Skeletal muscle satellite cell (primary cell): ENCODE measurements at regions not wholly inside any gene's neighbourhood (a gene's known extent, or its start where the extent isn't known, plus 50 kb on each side); places are given as distances from the start of the nearest gene placed in this dataset.

Source experiments
- H3K27me3 ChIP-seq: 2 replicates; pipeline ENCODE4 v1.7.0; 2013; ENCODE audit warnings: low read length; ENCODE audit not compliant: control insufficient read depth, insufficient read depth
- H3K36me3 ChIP-seq: 2 replicates; pipeline ENCODE4 v1.7.0; 2013; ENCODE audit warnings: mild to moderate bottlenecking, control low read depth, low read length; ENCODE audit not compliant: insufficient read depth
- H3K4me1 ChIP-seq: 2 replicates; pipeline ENCODE4 v1.7.0; 2013; ENCODE audit warnings: low read length; ENCODE audit not compliant: control insufficient read depth, insufficient read depth
- H3K4me2 ChIP-seq: 2 replicates; pipeline ENCODE4 v1.7.0; 2013; ENCODE audit warnings: mild to moderate bottlenecking, low read length
- H3K4me3 ChIP-seq: 2 replicates; pipeline ENCODE4 v1.7.0; 2013; ENCODE audit warnings: low read length
- H3K9ac ChIP-seq: 2 replicates; pipeline ENCODE4 v1.7.0; 2013; ENCODE audit warnings: mild to moderate bottlenecking, low read depth, low read length, moderate library complexity
- H3K9me3 ChIP-seq: replicated peaks from 2 replicates; pipeline ENCODE4 v1.7.0; 2013; ENCODE audit warnings: mild to moderate bottlenecking, control low read depth, low read length

DNA sequence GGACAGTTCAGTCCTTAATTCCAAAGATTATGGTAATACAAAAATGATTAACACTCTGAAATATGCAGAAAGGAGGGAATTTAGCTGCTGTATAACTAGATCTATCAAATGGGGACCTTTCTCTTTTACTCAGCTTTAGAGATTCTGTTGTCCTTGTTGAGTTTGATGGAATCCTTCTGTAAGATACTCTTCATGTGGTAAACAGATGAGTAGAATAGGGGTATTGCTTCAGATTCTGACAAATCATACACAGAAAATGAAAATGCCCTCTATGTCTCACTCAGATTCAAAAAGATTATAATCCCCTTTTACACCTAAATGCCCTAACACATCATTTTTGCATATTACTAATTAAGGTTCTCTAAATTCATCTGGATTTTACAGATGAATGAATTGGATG lies 50.7 kb downstream of the ARHGAP35 start:
- H3K4me3 ChIP-seq: no peak overlapping the region
- H3K9me3 ChIP-seq: no peaks in the 10 kb centered on the region
- H3K36me3 ChIP-seq: no peaks in the 10 kb centered on the region
- peaks cover 34% of the 10 kb centered on the region for H3K4me1 ChIP-seq
- H3K4me2 ChIP-seq: no peak overlapping the region
- no peaks in the 10 kb centered on the region for H3K27me3 ChIP-seq
- H3K9ac ChIP-seq: no peak overlapping the region

DNA sequence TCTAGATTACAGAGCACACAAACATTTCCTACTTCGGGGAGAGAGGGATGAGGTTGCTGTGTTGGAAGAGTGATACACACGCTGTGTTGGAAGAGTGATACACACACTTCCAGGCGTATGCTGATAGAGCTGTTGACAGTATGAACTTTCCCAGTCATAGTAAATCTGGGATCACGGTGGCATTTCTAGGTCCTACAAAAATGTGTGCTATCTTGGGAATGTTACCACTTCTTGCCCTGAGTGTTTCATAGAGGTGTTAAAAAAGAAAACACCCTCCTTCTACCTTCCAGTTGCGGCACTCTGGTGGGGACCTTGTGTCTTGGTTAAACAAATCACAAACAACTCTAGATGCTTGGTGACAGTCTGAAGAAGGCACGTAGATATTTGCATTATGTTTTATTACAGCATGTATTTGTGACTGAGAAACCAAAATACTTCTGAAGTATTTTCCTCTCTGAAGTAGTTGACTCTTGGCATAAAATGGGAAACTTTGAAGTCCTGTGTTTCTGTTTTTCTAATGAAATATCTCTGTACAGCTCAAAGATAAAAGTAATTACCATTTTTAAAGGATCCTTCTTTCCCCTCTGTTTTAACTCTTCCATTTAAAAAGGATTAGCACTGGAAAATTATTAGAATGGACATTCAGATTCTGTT lies 52.5 kb downstream of the ARHGAP35 start:
- no peaks in the 10 kb centered on the region for H3K27me3 ChIP-seq
- H3K4me2 ChIP-seq: peak overlapping the region; percentile 64
- peak overlapping the region; percentile 44 for H3K9ac ChIP-seq
- peaks cover 34% of the 10 kb centered on the region for H3K4me1 ChIP-seq
- no peaks in the 10 kb centered on the region for H3K9me3 ChIP-seq
- peak overlapping the region; percentile 35 for H3K4me3 ChIP-seq
- H3K36me3 ChIP-seq: no peaks in the 10 kb centered on the region

DNA sequence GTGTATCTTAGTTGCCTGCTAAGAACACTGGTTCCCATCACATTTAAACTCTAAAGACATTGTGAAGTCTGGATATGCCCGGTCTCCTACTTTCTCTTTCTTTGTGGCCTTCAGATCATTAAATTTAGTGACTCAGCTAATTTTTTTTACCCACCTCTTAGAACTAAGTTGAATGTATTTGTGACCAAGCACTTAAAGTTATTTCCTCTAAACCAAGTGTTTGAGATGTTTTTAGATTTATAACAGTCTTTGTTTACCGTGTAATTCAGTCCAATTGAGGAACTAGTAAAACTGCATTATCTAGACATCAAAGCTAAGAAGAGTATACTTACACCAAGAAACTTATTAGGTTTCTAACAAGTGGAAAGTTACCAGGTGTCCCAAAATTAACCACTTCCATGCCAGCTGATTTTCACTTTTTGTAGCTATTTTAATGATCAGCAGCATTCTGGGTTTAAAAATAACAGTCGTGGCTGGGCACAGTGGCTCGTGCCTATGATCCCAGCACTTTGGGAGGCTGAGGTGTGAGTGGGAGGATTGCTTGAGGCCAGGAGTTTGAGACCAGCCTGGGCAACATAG lies 53.1 kb downstream of the ARHGAP35 start:
- Histone ChIP-seq H3K9ac (peak overlapping the region; percentile 44), H3K4me1 (peaks cover 36% of the 10 kb centered on the region), H3K9me3 (no peaks in the 10 kb centered on the region), H3K36me3 (peaks cover 6% of the 10 kb centered on the region), H3K27me3 (no peaks in the 10 kb centered on the region), H3K4me3 (peak overlapping the region; percentile 35), H3K4me2 (peak overlapping the region; percentile 64)

DNA sequence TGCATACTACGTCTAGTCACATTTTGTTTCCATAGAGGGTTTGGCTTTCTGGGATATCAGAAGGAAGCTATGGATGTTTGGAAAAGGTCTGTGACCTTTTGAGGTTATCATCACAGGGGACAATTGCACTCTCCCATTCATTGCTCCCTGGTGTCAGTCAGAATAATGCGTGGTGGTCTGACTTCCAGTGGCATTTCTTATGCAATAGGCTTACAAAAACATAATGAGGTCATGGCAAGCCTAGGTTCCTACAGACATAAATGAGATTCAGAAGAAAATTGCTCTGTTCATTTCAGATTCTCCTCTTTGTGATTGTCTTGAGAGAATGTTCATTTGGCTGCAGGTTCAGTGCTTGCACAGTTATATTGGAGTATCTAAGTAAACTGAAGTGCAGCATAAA lies 54.6 kb downstream of the ARHGAP35 start:
- no peaks in the 10 kb centered on the region for H3K9me3 ChIP-seq
- no peak overlapping the region for H3K4me2 ChIP-seq
- no peak overlapping the region for H3K4me3 ChIP-seq
- H3K4me1 ChIP-seq: peaks cover 44% of the 10 kb centered on the region
- peaks cover 20% of the 10 kb centered on the region for H3K36me3 ChIP-seq
- H3K9ac ChIP-seq: no peak overlapping the region
- H3K27me3 ChIP-seq: no peaks in the 10 kb centered on the region

DNA sequence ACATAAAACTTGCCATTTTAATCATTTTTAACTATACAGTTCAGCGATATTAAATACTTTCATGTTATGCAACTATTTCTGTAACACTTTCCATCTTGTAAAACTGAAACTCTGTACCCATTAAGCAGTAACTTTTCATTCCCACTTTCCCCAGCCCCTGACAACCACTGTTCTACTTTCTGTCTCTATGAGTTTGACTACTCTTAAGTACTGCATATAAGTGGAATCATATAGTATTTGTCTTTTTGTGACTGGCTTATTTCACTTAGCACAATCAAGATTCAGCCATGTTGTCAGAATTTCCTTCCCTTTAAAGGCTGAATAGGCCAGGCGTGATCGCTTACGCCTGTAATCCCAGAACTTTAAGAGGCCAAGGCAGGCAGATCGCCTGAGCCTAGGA lies 56.2 kb downstream of the ARHGAP35 start:
- H3K27me3 ChIP-seq: no peaks in the 10 kb centered on the region
- no peak overlapping the region for H3K4me2 ChIP-seq
- H3K4me3 ChIP-seq: no peak overlapping the region
- peaks cover 44% of the 10 kb centered on the region for H3K4me1 ChIP-seq
- H3K9ac ChIP-seq: no peak overlapping the region
- no peaks in the 10 kb centered on the region for H3K9me3 ChIP-seq
- peaks cover 36% of the 10 kb centered on the region for H3K36me3 ChIP-seq

DNA sequence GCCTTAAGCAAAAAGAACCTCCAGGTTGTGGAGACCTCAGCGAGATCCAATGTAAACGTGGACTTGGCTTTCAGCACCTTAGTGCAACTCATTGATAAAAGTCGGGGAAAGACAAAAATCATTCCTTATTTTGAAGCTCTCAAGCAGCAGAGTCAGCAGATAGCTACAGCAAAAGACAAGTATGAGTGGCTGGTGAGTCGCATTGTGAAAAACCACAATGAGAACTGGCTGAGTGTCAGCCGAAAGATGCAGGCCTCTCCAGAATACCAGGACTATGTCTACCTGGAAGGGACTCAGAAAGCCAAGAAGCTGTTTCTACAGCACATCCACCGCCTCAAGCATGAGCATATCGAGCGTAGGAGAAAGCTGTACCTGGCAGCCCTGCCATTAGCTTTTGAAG lies 58.5 kb downstream of the ARHGAP35 start:
- Histone ChIP-seq H3K27me3 (no peaks in the 10 kb centered on the region), H3K4me3 (no peak overlapping the region), H3K4me2 (no peak overlapping the region), H3K36me3 (peaks cover 47% of the 10 kb centered on the region), H3K9me3 (no peaks in the 10 kb centered on the region), H3K4me1 (peaks cover 33% of the 10 kb centered on the region), H3K9ac (no peak overlapping the region)

DNA sequence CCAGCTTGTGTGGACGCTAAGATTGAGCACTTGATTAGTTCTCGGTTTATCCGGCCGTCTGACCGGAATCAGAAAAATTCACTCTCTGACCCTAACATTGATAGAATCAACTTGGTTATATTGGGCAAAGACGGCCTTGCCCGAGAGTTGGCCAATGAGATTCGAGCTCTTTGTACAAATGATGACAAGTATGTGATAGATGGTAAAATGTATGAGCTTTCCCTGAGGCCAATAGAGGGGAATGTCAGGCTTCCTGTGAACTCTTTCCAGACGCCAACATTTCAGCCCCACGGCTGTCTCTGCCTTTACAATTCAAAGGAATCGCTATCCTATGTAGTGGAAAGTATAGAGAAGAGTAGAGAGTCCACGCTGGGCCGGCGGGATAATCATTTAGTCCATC lies 59.6 kb downstream of the ARHGAP35 start:
- no peak overlapping the region for H3K4me2 ChIP-seq
- H3K9ac ChIP-seq: no peak overlapping the region
- H3K27me3 ChIP-seq: no peaks in the 10 kb centered on the region
- H3K36me3 ChIP-seq: peaks cover 47% of the 10 kb centered on the region
- H3K4me3 ChIP-seq: no peak overlapping the region
- peaks cover 33% of the 10 kb centered on the region for H3K4me1 ChIP-seq
- H3K9me3 ChIP-seq: no peaks in the 10 kb centered on the region

DNA sequence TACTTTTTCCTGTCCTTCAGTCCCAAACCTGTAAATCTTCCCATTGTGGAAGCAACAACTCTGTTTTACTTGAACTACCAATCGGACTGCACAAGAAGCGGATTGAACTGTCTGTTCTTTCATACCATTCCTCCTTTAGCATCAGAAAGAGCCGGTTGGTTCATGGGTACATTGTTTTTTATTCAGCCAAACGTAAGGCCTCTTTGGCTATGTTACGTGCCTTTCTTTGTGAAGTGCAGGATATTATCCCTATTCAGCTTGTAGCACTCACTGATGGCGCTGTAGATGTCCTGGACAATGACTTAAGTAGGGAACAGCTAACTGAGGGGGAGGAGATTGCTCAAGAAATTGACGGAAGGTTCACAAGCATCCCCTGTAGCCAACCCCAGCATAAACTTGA lies 60.3 kb downstream of the ARHGAP35 start:
- peaks cover 47% of the 10 kb centered on the region for H3K36me3 ChIP-seq

DNA sequence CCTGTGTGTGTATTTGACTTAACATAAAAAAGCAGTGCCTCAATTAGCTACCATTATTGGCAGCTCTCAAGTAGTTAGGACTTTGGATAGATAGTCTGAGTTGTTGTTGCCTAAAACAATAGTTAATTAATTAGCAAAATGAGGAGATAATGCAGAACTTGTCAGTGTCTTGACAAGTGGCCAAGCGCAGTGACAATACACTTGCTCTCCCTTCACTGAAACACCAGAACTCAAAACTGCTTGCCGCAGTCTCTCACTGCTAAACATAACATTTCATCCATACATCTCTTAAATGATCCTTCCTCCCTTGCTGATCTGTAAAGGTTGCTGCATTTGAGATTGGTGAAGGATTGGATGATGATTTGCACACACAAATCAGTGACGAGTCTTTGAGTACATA lies 61.7 kb downstream of the ARHGAP35 start:
- no peaks in the 10 kb centered on the region for H3K27me3 ChIP-seq
- H3K4me2 ChIP-seq: no peak overlapping the region
- peaks cover 47% of the 10 kb centered on the region for H3K36me3 ChIP-seq
- peaks cover 42% of the 10 kb centered on the region for H3K4me1 ChIP-seq
- H3K9ac ChIP-seq: no peak overlapping the region
- H3K9me3 ChIP-seq: no peaks in the 10 kb centered on the region
- no peak overlapping the region for H3K4me3 ChIP-seq

More for the DNA sequence above, 60.3 kb downstream of the ARHGAP35 start:
- no peak overlapping the region for H3K4me3 ChIP-seq
- peaks cover 33% of the 10 kb centered on the region for H3K4me1 ChIP-seq
- H3K27me3 ChIP-seq: no peaks in the 10 kb centered on the region
- H3K9ac ChIP-seq: no peak overlapping the region
- no peaks in the 10 kb centered on the region for H3K9me3 ChIP-seq
- no peak overlapping the region for H3K4me2 ChIP-seq

DNA sequence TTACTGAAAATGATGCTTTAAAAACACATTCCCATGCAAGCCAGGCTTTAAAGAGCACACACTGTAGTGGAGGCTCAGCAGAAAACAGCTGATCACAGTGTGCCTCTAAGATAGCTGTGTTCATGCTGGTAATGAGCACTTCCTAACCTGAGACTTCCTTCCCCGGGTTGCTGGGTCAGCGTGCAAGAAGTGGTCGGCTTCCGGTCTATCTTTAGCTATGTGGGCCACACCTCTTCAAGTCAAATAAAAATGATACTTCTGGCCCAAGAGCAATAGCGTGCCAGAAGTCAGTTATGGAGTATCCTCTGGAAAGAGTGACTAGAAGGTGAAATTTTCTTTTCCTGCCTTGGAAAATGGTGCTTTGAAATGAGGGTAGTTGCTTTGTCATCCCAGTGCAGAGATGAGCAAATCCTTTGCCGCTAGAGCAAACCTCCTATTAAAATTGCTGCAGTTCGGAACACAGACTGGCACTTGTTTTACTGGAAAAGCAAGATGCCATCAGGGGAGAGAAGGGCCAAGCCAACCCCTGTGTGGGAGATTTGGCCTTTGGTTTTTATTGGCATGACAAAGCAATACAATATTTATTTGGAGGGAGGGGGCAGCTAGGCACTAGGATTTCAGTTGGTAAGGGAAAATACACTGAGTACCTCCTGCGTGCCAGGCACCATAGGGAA lies 64.2 kb downstream of the ARHGAP35 start:
- Histone ChIP-seq H3K4me2 (peak overlapping the region; percentile 29), H3K36me3 (peaks cover 31% of the 10 kb centered on the region), H3K4me3 (no peak overlapping the region), H3K9me3 (no peaks in the 10 kb centered on the region), H3K4me1 (peaks cover 43% of the 10 kb centered on the region), H3K27me3 (no peaks in the 10 kb centered on the region), H3K9ac (peak overlapping the region; percentile 11)

DNA sequence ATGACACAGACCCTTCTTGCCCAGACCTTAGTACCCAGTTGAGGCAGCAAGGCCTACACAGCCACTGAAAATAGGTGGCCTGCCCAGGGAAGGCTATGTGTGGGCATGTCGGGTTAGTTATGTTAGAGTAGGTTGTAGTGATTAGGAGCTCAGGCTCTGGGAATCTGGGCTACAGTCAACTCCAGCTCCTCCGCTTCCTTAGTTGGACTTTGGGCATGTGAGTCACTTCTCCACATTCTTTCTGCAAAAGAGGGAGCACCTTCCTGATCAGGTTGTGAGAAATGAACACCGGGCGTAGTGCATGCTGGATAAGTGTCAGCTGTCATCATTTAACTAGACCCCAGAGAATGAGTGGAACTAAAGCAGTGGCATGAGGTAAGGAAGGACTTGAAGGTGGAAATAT lies 64.8 kb downstream of the ARHGAP35 start:
- H3K4me1 ChIP-seq: peaks cover 43% of the 10 kb centered on the region
- no peak overlapping the region for H3K4me3 ChIP-seq
- peak overlapping the region; percentile 29 for H3K4me2 ChIP-seq
- H3K9me3 ChIP-seq: no peaks in the 10 kb centered on the region
- H3K36me3 ChIP-seq: peaks cover 26% of the 10 kb centered on the region
- no peaks in the 10 kb centered on the region for H3K27me3 ChIP-seq
- peak overlapping the region; percentile 11 for H3K9ac ChIP-seq
